Endodermal cell (in vitro differentiated cells): ENCODE measurements at regions not wholly inside any gene's neighbourhood (a gene's known extent, or its start where the extent isn't known, plus 50 kb on each side); places are given as distances from the start of the nearest gene placed in this dataset.

Experiments used
- DNase-seq: peaks from one replicate; pipeline ENCODE4 v3.0.0-alpha.2; 2017
- H3K27ac ChIP-seq: 2 replicates; pipeline ENCODE4 v1.5.1; 2013; ENCODE audit warnings: mild to moderate bottlenecking, low read depth, low read length, moderate library complexity
- H3K27me3 ChIP-seq: 2 replicates; pipeline ENCODE4 v1.6.1; 2013; ENCODE audit warnings: mild to moderate bottlenecking, low read length, moderate library complexity; ENCODE audit not compliant: insufficient read depth, control insufficient read depth, poor library complexity, severe bottlenecking
- H3K36me3 ChIP-seq: 2 replicates; pipeline ENCODE4 v1.7.0; 2013; ENCODE audit warnings: mild to moderate bottlenecking, low read length, moderate library complexity; ENCODE audit not compliant: control insufficient read depth, insufficient read depth
- H3K4me1 ChIP-seq: one replicate; pipeline ENCODE4 v1.7.0; 2013; ENCODE audit warnings: low read length; ENCODE audit not compliant: control insufficient read depth, insufficient read depth
- H3K4me3 ChIP-seq: 2 replicates; pipeline ENCODE4 v1.5.1; 2013; ENCODE audit warnings: mild to moderate bottlenecking, low read length, moderate library complexity
- H3K9ac ChIP-seq: 2 replicates; pipeline ENCODE4 v1.6.1; 2013; ENCODE audit warnings: mild to moderate bottlenecking, low read length, moderate library complexity; ENCODE audit not compliant: poor library complexity, severe bottlenecking; ENCODE audit errors: extremely low read depth
- H3K9me3 ChIP-seq: 2 replicates; pipeline ENCODE4 v1.6.1; 2013; ENCODE audit warnings: mild to moderate bottlenecking, low read length, moderate library complexity; ENCODE audit not compliant: control insufficient read depth
- H3K27ac Mint-ChIP-seq: 2 replicates; pipeline ENCODE4 v1.8.0; 2020; ENCODE audit warnings: mixed read lengths
- H3K27me3 Mint-ChIP-seq: 2 replicates; pipeline ENCODE4 v1.8.0; 2021; ENCODE audit warnings: mild to moderate bottlenecking, mixed read lengths; ENCODE audit not compliant: insufficient read depth
- H3K36me3 Mint-ChIP-seq: 2 replicates; pipeline ENCODE4 v1.8.0; 2020; ENCODE audit warnings: low read depth, mixed read lengths
- H3K4me1 Mint-ChIP-seq: 2 replicates; pipeline ENCODE4 v1.8.0; 2020; ENCODE audit warnings: mixed read lengths
- H3K4me3 Mint-ChIP-seq: 2 replicates; pipeline ENCODE4 v1.8.0; 2020; ENCODE audit warnings: mild to moderate bottlenecking, moderate library complexity, mixed read lengths
- H3K9me3 Mint-ChIP-seq: 2 replicates; pipeline ENCODE4 v1.8.0; 2020; ENCODE audit warnings: mild to moderate bottlenecking, mixed read lengths
- WGBS, 2 experiments: methylation state at CpG; one replicate each; pipeline versions ENCODE4 v1.1.5 to v1.1.7; 2013; ENCODE audit warnings: missing lambda C conversion rate in 2 of 2, mixed read lengths in 1 of 2; ENCODE audit not compliant: insufficient coverage in 1 of 2, insufficient read length in 1 of 2; 5-methylcytosine and 5-hydroxymethylcytosine counted together
- TF ChIP-seq, protein P1 (sequence below): fragments of 200-600 bp; sonication (generic); conservative IDR thresholded peaks from 2 replicates; pipeline ENCODE4 v1.5.0; 2021; ENCODE audit warnings: antibody characterized with exemption, mild to moderate bottlenecking

DNA sequence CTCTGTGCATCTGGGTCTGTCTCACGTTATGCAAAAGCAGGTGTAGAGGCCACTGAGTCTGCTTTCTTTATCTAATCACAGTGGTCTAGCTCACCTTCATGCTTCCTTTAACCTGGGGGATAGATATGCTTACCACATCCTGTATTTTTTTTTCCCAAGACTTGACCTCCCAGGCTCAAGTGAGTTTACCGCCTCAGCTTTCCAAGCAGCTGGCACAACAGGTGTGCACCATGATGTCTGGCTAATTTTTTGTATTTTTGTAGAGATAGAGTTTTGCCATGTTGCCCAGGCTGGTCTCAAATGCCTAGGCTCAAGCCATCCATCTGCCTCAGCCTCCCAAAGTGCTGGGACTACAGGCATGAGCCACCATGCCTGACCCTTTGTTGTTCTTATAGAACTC, 236.0 kb downstream of the ATP23 start:
- Histone ChIP-seq H3K36me3 (no peaks in the 10 kb centered on the region), H3K9ac (no peak overlapping the region), H3K27ac (no peak overlapping the region), H3K27me3 (no peaks in the 10 kb centered on the region), H3K4me3 (no peak overlapping the region), H3K4me1 (peaks cover 2% of the 10 kb centered on the region), H3K9me3 (peaks cover 5% of the 10 kb centered on the region)
- Mint-ChIP-seq H3K9me3 (no peaks in the 10 kb centered on the region), H3K27ac (no peak overlapping the region), H3K27me3 (peaks cover 15% of the 10 kb centered on the region), H3K4me1 (peaks cover 17% of the 10 kb centered on the region), H3K36me3 (no peaks in the 10 kb centered on the region), H3K4me3 (no peak overlapping the region)
- TF ChIP-seq, protein P1, sequence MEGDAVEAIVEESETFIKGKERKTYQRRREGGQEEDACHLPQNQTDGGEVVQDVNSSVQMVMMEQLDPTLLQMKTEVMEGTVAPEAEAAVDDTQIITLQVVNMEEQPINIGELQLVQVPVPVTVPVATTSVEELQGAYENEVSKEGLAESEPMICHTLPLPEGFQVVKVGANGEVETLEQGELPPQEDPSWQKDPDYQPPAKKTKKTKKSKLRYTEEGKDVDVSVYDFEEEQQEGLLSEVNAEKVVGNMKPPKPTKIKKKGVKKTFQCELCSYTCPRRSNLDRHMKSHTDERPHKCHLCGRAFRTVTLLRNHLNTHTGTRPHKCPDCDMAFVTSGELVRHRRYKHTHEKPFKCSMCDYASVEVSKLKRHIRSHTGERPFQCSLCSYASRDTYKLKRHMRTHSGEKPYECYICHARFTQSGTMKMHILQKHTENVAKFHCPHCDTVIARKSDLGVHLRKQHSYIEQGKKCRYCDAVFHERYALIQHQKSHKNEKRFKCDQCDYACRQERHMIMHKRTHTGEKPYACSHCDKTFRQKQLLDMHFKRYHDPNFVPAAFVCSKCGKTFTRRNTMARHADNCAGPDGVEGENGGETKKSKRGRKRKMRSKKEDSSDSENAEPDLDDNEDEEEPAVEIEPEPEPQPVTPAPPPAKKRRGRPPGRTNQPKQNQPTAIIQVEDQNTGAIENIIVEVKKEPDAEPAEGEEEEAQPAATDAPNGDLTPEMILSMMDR, result no peak
- WGBS, 2 experiments, result 92 to 100% methylated on average over 1 to 2 of the region's 2 CpGs
- DNase-seq, result no peak

DNA sequence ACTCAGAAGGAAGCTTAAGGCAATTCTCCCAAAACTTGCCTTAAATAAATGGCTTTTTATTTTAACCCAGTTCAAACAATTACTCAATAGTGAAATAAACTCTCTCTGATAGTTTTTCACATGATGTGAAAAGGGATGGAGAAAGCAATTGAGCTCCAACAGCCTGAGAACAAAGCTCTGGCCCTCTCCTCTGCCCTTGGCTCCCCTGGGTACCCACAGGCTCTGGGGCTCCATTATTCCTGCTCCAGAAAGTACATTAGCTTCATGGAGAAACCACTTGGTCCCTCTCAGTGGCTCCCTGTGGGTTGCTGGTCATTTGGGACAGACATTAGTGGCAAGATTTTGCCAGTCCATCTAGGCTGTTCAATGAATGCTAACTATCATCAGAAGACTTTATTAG, 242.8 kb downstream of the ATP23 start:
- Mint-ChIP-seq H3K4me1 (peaks cover 28% of the 10 kb centered on the region), H3K9me3 (peaks cover 13% of the 10 kb centered on the region), H3K36me3 (peaks cover 2% of the 10 kb centered on the region), H3K4me3 (no peak overlapping the region), H3K27me3 (peaks cover 2% of the 10 kb centered on the region), H3K27ac (no peak overlapping the region)
- H3K36me3 ChIP-seq, result no peaks in the 10 kb centered on the region
- no peak overlapping the region for H3K9ac ChIP-seq
- H3K9me3 ChIP-seq, result peaks cover 16% of the 10 kb centered on the region
- no peaks in the 10 kb centered on the region for H3K27me3 ChIP-seq
- TF ChIP-seq, protein P1, result no peak
- no peak overlapping the region for H3K4me3 ChIP-seq
- DNase-seq, result no peak
- peaks cover 9% of the 10 kb centered on the region for H3K4me1 ChIP-seq
- no peak overlapping the region for H3K27ac ChIP-seq

DNA sequence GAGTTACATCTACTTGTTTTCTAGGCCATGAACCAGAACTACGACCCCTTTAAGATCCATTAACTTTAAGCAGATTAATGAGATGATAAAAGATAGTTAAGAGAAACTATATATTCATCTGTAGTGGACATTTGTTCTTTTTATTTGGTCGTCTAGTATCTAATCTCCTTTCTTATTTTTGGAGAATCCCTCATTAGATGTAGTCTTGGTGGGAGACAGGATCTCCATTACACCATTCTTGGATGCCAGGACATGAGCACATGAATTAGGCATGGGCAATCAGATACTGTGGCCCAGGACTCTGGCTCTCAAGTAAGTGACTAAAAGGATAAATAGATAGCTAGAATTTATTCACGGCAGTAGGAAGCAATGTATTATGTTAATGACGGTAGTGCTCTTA, 245.0 kb downstream of the ATP23 start:
- DNase-seq, result no peak
- H3K9me3 Mint-ChIP-seq, result peaks cover 15% of the 10 kb centered on the region
- H3K27me3 Mint-ChIP-seq, result peaks cover 2% of the 10 kb centered on the region
- peak overlapping the region; percentile 49 for H3K4me3 ChIP-seq
- H3K4me3 Mint-ChIP-seq, result no peak overlapping the region
- no peak overlapping the region for H3K27ac ChIP-seq
- no peaks in the 10 kb centered on the region for H3K27me3 ChIP-seq
- peaks cover 2% of the 10 kb centered on the region for H3K36me3 Mint-ChIP-seq
- no peak overlapping the region for H3K9ac ChIP-seq
- no peak overlapping the region for H3K27ac Mint-ChIP-seq
- H3K4me1 ChIP-seq, result peaks cover 7% of the 10 kb centered on the region
- 97 to 100% methylated on average over 1 to 4 of the region's 4 CpGs for WGBS, 2 experiments
- H3K4me1 Mint-ChIP-seq, result peaks cover 17% of the 10 kb centered on the region
- TF ChIP-seq, protein P1, result no peak
- no peaks in the 10 kb centered on the region for H3K36me3 ChIP-seq
- peaks cover 16% of the 10 kb centered on the region for H3K9me3 ChIP-seq
